Loucy (cell line): ENCODE measurements at regions not wholly inside any gene's neighbourhood (a gene's known extent, or its start where the extent isn't known, plus 50 kb on each side); places are given as distances from the start of the nearest gene placed in this dataset.

Experiments used
- H2AFZ ChIP-seq: fragments of 200-600 bp; sonication (generic); 2 replicates; pipeline ENCODE4 v1.6.0; 2016; ENCODE audit warnings: antibody characterized with exemption, mild to moderate bottlenecking, low read length, moderate library complexity
- H3F3A ChIP-seq: fragments of 200-600 bp; 2 replicates; pipeline ENCODE4 v1.6.0; 2016; ENCODE audit warnings: antibody characterized with exemption, low read depth, mild to moderate bottlenecking
- H3K27me3 ChIP-seq: fragments of 200-600 bp; sonication (generic); 2 replicates; pipeline ENCODE4 v1.6.1; 2014; ENCODE audit warnings: low read length, mild to moderate bottlenecking; ENCODE audit not compliant: insufficient read depth, poor library complexity, severe bottlenecking
- H3K36me3 ChIP-seq: fragments of 200-600 bp; sonication (generic); 2 replicates; pipeline ENCODE4 v1.6.1; 2016; ENCODE audit warnings: low read length; ENCODE audit not compliant: insufficient read depth
- H3K4me1 ChIP-seq: fragments of 200-600 bp; sonication (generic); 2 replicates; pipeline ENCODE4 v1.5.1; 2014; ENCODE audit warnings: low read length, mild to moderate bottlenecking; ENCODE audit not compliant: insufficient read depth, poor library complexity, severe bottlenecking
- H3K4me2 ChIP-seq: fragments of 200-600 bp; sonication (generic); 2 replicates; pipeline ENCODE4 v1.6.0; 2014; ENCODE audit warnings: antibody characterized with exemption, low read length, low read depth, mild to moderate bottlenecking; ENCODE audit not compliant: poor library complexity, severe bottlenecking
- H3K4me3 ChIP-seq: fragments of 200-600 bp; sonication (generic); 2 replicates; pipeline ENCODE4 v1.5.1; 2014; ENCODE audit warnings: low read length, mild to moderate bottlenecking, mixed read lengths; ENCODE audit not compliant: poor library complexity, severe bottlenecking
- H3K79me2 ChIP-seq: fragments of 200-600 bp; sonication (generic); 2 replicates; pipeline ENCODE4 v1.6.1; 2014; ENCODE audit warnings: low read length; ENCODE audit not compliant: insufficient read depth
- H3K9ac ChIP-seq: fragments of 200-600 bp; sonication (generic); 2 replicates; pipeline ENCODE4 v1.6.0; 2014; ENCODE audit warnings: mild to moderate bottlenecking, low read depth, low read length, moderate library complexity; ENCODE audit not compliant: poor library complexity, severe bottlenecking
- H3K9me2 ChIP-seq: fragments of 200-600 bp; sonication (generic); replicated peaks from 2 replicates; pipeline ENCODE4 v1.6.1; 2016; ENCODE audit warnings: low read depth, low read length, mixed read lengths
- H3K9me3 ChIP-seq: fragments of 200-600 bp; sonication (generic); 2 replicates; pipeline ENCODE4 v1.6.1; 2014; ENCODE audit warnings: mild to moderate bottlenecking, antibody characterized with exemption, low read length, low read depth; ENCODE audit not compliant: insufficient read depth
- H4K20me1 ChIP-seq: fragments of 200-600 bp; sonication (generic); 2 replicates; pipeline ENCODE4 v1.6.0; 2014; ENCODE audit warnings: antibody characterized with exemption, low read length, mild to moderate bottlenecking; ENCODE audit not compliant: insufficient read depth, poor library complexity, severe bottlenecking
- EZH2phosphoT487 ChIP-seq: fragments of 200-600 bp; IDR thresholded peaks from 2 replicates; pipeline ENCODE4 v1.6.1; 2018; ENCODE audit warnings: antibody characterized with exemption, mild to moderate bottlenecking, moderate library complexity, borderline replicate concordance
- TF ChIP-seq, protein P1 (sequence below): fragments of 200-600 bp; sonication (generic); conservative IDR thresholded peaks from 2 replicates; pipeline ENCODE4 v1.5.1; 2014; ENCODE audit warnings: mild to moderate bottlenecking, antibody characterized with exemption, low read length

DNA sequence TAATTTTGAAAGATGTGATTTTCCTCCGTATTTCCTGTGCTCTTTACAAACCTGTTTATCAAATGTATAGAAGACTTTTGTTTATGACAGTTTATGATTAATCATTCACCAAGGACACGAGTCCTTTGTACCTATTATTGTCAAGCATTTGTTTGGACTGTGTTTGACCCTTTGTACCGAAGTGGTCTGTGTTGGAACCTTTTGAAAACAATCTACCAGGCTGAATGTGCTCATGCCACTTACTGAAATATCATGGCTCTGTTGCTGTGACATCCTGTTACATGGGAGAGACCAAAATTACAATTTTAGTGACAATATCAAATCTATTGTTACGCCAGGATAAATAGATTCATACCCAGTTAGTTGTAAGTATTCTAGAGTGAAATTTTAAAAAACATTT, 193.6 kb downstream of the IRS2 start:
- H3K9me3 ChIP-seq: no peaks in the 10 kb centered on the region
- H3K4me2 ChIP-seq: no peak overlapping the region
- no peak for TF ChIP-seq EZH2phosphoT487
- TF ChIP-seq, protein P1, sequence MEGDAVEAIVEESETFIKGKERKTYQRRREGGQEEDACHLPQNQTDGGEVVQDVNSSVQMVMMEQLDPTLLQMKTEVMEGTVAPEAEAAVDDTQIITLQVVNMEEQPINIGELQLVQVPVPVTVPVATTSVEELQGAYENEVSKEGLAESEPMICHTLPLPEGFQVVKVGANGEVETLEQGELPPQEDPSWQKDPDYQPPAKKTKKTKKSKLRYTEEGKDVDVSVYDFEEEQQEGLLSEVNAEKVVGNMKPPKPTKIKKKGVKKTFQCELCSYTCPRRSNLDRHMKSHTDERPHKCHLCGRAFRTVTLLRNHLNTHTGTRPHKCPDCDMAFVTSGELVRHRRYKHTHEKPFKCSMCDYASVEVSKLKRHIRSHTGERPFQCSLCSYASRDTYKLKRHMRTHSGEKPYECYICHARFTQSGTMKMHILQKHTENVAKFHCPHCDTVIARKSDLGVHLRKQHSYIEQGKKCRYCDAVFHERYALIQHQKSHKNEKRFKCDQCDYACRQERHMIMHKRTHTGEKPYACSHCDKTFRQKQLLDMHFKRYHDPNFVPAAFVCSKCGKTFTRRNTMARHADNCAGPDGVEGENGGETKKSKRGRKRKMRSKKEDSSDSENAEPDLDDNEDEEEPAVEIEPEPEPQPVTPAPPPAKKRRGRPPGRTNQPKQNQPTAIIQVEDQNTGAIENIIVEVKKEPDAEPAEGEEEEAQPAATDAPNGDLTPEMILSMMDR: no peak
- H3F3A ChIP-seq: no peaks in the 10 kb centered on the region
- H3K4me1 ChIP-seq: no peaks in the 10 kb centered on the region
- no peaks in the 10 kb centered on the region for H4K20me1 ChIP-seq
- no peaks in the 10 kb centered on the region for H3K79me2 ChIP-seq
- H2AFZ ChIP-seq: no peak overlapping the region
- H3K27me3 ChIP-seq: no peaks in the 10 kb centered on the region
- no peak overlapping the region for H3K4me3 ChIP-seq
- no peaks in the 10 kb centered on the region for H3K36me3 ChIP-seq
- no peaks in the 10 kb centered on the region for H3K9me2 ChIP-seq
- H3K9ac ChIP-seq: no peak overlapping the region

DNA sequence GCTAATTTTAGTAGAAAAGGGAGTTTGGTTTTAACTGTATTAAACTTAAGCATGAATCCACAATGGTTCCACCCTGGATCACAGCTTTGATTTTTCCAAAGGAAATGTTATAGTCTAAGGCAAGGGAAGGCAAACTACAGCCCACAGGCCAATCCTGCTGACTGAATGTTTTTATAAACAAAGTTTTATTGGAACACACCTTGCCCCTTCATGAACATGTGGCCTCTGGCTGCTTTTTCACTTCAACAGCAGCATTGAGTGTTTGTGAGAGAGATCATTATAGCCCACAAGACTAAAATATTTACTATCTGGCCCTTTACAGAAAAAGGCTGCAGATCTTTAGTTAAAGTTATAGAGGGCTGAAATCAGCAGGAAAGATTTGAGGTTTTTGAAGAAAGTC, 198.7 kb downstream of the IRS2 start:
- Histone ChIP-seq H4K20me1 (no peaks in the 10 kb centered on the region), H3K27me3 (no peaks in the 10 kb centered on the region), H3K4me1 (no peaks in the 10 kb centered on the region), H3F3A (no peaks in the 10 kb centered on the region), H2AFZ (no peak overlapping the region), H3K36me3 (no peaks in the 10 kb centered on the region), H3K9me2 (no peaks in the 10 kb centered on the region), H3K4me3 (no peak overlapping the region), H3K9ac (no peak overlapping the region), H3K79me2 (no peaks in the 10 kb centered on the region), H3K4me2 (no peak overlapping the region), H3K9me3 (no peaks in the 10 kb centered on the region)
- TF ChIP-seq, protein P1: no peak
- no peak for TF ChIP-seq EZH2phosphoT487

DNA sequence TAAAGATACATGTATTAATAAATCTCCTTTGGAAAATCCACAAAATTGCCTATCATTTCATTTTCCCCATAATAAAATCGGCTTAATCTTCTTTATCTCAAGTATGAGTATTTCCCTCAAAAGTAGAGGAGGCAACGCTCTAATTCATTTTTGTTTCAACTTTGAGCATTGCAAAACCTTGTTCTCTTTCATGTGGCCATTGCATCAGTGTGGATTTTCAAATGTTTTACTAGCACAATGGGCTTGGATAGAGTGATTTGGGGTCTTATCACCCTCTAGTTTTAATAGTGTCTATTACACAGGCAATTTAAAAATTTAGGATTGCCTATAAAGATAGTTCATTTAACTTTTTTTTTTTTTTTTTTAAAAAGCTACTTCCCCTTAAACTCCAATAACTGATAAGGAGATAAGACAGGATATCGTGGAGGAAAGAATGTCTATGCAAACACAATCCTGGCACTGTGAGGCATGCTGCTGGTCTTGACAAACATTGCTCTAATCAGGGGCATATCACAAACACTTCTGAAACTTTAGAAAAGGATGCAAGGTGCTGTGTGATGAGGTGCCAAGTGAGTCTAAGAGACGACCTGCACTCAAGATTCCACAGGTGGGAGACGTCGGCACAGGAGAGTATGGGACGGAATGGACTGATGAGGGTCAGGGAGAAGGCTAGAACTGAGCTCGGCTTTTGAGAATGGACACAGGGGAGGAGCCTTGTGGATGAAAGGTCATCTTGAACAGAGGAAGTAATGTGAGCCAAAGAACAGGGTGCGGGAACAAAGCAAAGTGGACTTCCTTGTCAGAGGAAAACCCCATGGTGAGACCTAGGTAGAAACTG, 199.7 kb downstream of the IRS2 start:
- Histone ChIP-seq H4K20me1 (no peaks in the 10 kb centered on the region), H3K9me2 (no peaks in the 10 kb centered on the region), H2AFZ (no peak overlapping the region), H3K79me2 (no peaks in the 10 kb centered on the region), H3K9ac (no peak overlapping the region), H3F3A (no peaks in the 10 kb centered on the region), H3K27me3 (no peaks in the 10 kb centered on the region), H3K4me3 (no peak overlapping the region), H3K4me2 (no peak overlapping the region), H3K9me3 (no peaks in the 10 kb centered on the region; the same call in 1 of the 2 replicates), H3K36me3 (no peaks in the 10 kb centered on the region), H3K4me1 (no peaks in the 10 kb centered on the region)
- TF ChIP-seq, protein P1: no peak
- TF ChIP-seq EZH2phosphoT487: no peak
